PC-9 (cell line): ENCODE measurements at regions not wholly inside any gene's neighbourhood (a gene's known extent, or its start where the extent isn't known, plus 50 kb on each side); places are given as distances from the start of the nearest gene placed in this dataset.

Source experiments
- EZH2 ChIP-seq: fragments of 200-600 bp; sonication (generic); IDR thresholded peaks from 2 replicates; pipeline ENCODE4 v1.8.0; 2017; ENCODE audit warnings: antibody characterized with exemption, low read depth
- TF ChIP-seq, protein P1 (sequence below): fragments of 200-600 bp; sonication (generic); conservative IDR thresholded peaks from 2 replicates; pipeline ENCODE4 v1.6.1; 2017; ENCODE audit warnings: mixed run types, antibody characterized with exemption, mild to moderate bottlenecking, moderate library complexity

DNA sequence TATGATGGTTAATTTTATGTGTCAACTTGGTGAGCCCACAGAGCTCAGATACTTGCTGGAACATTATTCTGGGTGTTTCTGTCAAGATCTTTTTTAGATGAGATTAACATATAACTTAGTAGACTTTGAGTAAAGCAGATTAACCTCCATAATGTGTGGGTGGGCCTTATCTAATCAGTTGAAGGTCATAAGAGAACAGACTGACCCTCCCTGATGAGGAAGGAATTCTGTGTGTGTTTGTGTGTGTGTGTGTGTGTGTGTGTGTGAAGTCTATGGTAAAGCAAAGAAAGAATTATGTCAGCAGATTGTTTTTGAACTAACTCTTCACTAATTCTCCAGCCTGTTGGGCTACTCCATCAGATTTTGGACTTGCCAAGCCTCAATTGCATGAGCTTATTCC lies 232.2 kb upstream of the MEX3C start:
- TF ChIP-seq, protein P1, sequence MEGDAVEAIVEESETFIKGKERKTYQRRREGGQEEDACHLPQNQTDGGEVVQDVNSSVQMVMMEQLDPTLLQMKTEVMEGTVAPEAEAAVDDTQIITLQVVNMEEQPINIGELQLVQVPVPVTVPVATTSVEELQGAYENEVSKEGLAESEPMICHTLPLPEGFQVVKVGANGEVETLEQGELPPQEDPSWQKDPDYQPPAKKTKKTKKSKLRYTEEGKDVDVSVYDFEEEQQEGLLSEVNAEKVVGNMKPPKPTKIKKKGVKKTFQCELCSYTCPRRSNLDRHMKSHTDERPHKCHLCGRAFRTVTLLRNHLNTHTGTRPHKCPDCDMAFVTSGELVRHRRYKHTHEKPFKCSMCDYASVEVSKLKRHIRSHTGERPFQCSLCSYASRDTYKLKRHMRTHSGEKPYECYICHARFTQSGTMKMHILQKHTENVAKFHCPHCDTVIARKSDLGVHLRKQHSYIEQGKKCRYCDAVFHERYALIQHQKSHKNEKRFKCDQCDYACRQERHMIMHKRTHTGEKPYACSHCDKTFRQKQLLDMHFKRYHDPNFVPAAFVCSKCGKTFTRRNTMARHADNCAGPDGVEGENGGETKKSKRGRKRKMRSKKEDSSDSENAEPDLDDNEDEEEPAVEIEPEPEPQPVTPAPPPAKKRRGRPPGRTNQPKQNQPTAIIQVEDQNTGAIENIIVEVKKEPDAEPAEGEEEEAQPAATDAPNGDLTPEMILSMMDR: no peak
- TF ChIP-seq EZH2: no peak
